ENCODE measurements at regions not wholly inside any gene's neighbourhood (a gene's known extent, or its start where the extent isn't known, plus 50 kb on each side); places are given as distances from the start of the nearest gene placed in this dataset.

GRCh38 chr9:8235489-8235888, 435.9 kb upstream of the DMAC1 start:
- H3K27me3 ChIP-seq (ENCODE audit: insufficient read depth, low read depth, severe bottlenecking): no peaks in the 10 kb centered on the region
- TF ChIP-seq, protein P1, sequence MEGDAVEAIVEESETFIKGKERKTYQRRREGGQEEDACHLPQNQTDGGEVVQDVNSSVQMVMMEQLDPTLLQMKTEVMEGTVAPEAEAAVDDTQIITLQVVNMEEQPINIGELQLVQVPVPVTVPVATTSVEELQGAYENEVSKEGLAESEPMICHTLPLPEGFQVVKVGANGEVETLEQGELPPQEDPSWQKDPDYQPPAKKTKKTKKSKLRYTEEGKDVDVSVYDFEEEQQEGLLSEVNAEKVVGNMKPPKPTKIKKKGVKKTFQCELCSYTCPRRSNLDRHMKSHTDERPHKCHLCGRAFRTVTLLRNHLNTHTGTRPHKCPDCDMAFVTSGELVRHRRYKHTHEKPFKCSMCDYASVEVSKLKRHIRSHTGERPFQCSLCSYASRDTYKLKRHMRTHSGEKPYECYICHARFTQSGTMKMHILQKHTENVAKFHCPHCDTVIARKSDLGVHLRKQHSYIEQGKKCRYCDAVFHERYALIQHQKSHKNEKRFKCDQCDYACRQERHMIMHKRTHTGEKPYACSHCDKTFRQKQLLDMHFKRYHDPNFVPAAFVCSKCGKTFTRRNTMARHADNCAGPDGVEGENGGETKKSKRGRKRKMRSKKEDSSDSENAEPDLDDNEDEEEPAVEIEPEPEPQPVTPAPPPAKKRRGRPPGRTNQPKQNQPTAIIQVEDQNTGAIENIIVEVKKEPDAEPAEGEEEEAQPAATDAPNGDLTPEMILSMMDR (IDR thresholded peaks at IDR 0.05; ENCODE audit: low read depth, low read length): 0 out of 2 replicates have a peak, but pooled peaks have one; percentile 16
- H3K27ac ChIP-seq: no peak overlapping the region
- H3K9me3 ChIP-seq (ENCODE audit: severe bottlenecking): no peaks in the 10 kb centered on the region
- no peaks in the 10 kb centered on the region for H3K36me3 ChIP-seq
- H3K4me3 ChIP-seq (ENCODE audit: low read depth, low read length): no peak overlapping the region
- DNase-seq: no peak

- Histone ChIP-seq H3K27me3 (ENCODE audit: insufficient read depth, low read depth, severe bottlenecking) (no peaks in the 10 kb centered on the region), H3K9me3 (ENCODE audit: severe bottlenecking) (no peaks in the 10 kb centered on the region), H3K4me3 (ENCODE audit: low read depth, low read length) (peak overlapping the region; percentile 26), H3K27ac (peak overlapping the region; percentile 64), H3K36me3 (no peaks in the 10 kb centered on the region)
- TF ChIP-seq, protein P1 (IDR thresholded peaks at IDR 0.05; ENCODE audit: low read depth, low read length): no peak
- DNase-seq: peak; percentile 88
These were observed 434.7 kb upstream of the DMAC1 start for GRCh38 chr9:8234316-8234715.

- H3K27me3 ChIP-seq (ENCODE audit: insufficient read depth, low read depth, severe bottlenecking): no peaks in the 10 kb centered on the region
- TF ChIP-seq, protein P1 (IDR thresholded peaks at IDR 0.05; ENCODE audit: low read depth, low read length): no peak
- H3K9me3 ChIP-seq (ENCODE audit: severe bottlenecking): no peaks in the 10 kb centered on the region
- no peak for DNase-seq
- H3K36me3 ChIP-seq: no peaks in the 10 kb centered on the region
- H3K27ac ChIP-seq: no peak overlapping the region
- no peak overlapping the region for H3K4me3 ChIP-seq (ENCODE audit: low read depth, low read length)
These were observed 433.1 kb upstream of the DMAC1 start for GRCh38 chr9:8232726-8233125.

GRCh38 chr9:8229226-8229625, 429.6 kb upstream of the DMAC1 start:
- no peak overlapping the region for H3K27ac ChIP-seq
- no peaks in the 10 kb centered on the region for H3K9me3 ChIP-seq (ENCODE audit: severe bottlenecking)
- DNase-seq: no peak
- no peaks in the 10 kb centered on the region for H3K27me3 ChIP-seq (ENCODE audit: insufficient read depth, low read depth, severe bottlenecking)
- H3K36me3 ChIP-seq: no peaks in the 10 kb centered on the region
- no peak overlapping the region for H3K4me3 ChIP-seq (ENCODE audit: low read depth, low read length)
- TF ChIP-seq, protein P1 (IDR thresholded peaks at IDR 0.05; ENCODE audit: low read depth, low read length): no peak

DNA sequence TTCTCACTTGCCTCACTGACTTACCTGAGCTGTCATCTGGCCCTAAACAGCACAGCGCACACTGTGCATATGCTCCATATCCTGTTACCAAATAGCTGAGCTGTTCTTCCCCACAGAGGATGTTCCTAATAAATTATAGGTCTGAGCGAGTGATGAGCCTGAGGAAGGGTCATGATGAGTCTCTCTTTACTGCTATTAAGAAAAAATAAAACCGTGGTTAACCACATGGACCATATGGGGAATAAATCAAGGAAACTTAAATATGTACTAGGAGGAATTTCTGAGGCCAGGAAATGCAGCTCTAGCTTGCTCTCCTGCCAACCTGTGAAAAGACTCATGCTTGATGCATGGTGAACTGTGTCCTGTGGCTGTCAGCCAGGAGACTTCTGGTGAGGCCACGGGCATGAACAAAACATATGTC, 424.8 kb upstream of the DMAC1 start:
- no peak for DNase-seq
- no peak overlapping the region for H3K4me3 ChIP-seq (ENCODE audit: low read depth, low read length)
- TF ChIP-seq, protein P1 (IDR thresholded peaks at IDR 0.05; ENCODE audit: low read depth, low read length): no peak

DNA sequence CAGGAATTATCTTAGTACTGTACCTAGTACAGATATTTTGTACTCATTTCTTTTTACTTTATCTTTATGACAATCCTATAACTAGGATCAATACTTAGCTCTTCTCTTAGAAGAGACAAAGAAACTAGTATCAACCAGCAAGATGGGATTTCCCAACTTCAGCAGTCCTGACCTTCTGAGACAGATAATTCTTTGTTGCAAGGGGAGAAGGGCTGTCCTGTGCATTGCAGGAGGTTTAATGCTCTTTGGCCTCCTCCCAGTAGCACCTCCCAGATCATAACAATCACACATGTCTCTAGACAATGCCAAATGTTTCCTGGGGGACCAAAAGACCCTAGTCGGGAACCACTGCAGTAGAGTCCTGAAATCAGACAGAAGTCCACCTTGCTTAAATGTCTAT, 424.3 kb upstream of the DMAC1 start:
- H3K36me3 ChIP-seq: no peaks in the 10 kb centered on the region
- no peak overlapping the region for H3K4me3 ChIP-seq (ENCODE audit: low read depth, low read length)
- H3K9me3 ChIP-seq (ENCODE audit: severe bottlenecking): no peaks in the 10 kb centered on the region
- TF ChIP-seq, protein P1 (IDR thresholded peaks at IDR 0.05; ENCODE audit: low read depth, low read length): no peak
- DNase-seq: no peak
- no peaks in the 10 kb centered on the region for H3K27me3 ChIP-seq (ENCODE audit: insufficient read depth, low read depth, severe bottlenecking)
- no peak overlapping the region for H3K27ac ChIP-seq

More for the DNA sequence above, 424.8 kb upstream of the DMAC1 start:
- Histone ChIP-seq H3K9me3 (ENCODE audit: severe bottlenecking) (no peaks in the 10 kb centered on the region), H3K27me3 (ENCODE audit: insufficient read depth, low read depth, severe bottlenecking) (no peaks in the 10 kb centered on the region), H3K27ac (no peak overlapping the region), H3K36me3 (no peaks in the 10 kb centered on the region)
